ENCODE measurements at regions not wholly inside any gene's neighbourhood (a gene's known extent, or its start where the extent isn't known, plus 50 kb on each side); places are given as distances from the start of the nearest gene placed in this dataset.

GRCh38 chr1:218878369-218878768 lies 295.3 kb upstream of the LYPLAL1 start:
- POLR2A ChIA-PET (ENCODE audit: low non-redundant PET): no interaction called here
- no peak for DNase-seq (ENCODE audit: low spot score)
- TF ChIP-seq CTCF (conservative IDR thresholded peaks at IDR 0.05; ENCODE audit: low read depth): no peak
- CTCF ChIA-PET: interaction anchor here (0.6 kb wide), 2 partner anchors 16 to 414 kb away, joined by 3 read pairs; no protein-coding TSS in a partner anchor
- no peak overlapping the region for H3K27ac ChIP-seq

- no peak for DNase-seq (ENCODE audit: low spot score)
- POLR2A ChIA-PET (ENCODE audit: low non-redundant PET): no interaction called here
- H3K27ac ChIP-seq: no peak overlapping the region
- CTCF ChIA-PET: no interaction called here
- no peak for TF ChIP-seq CTCF (conservative IDR thresholded peaks at IDR 0.05; ENCODE audit: low read depth)
These were observed 293.1 kb upstream of the LYPLAL1 start for GRCh38 chr1:218880484-218881060.

- ChIA-PET CTCF (no interaction called here), POLR2A (ENCODE audit: low non-redundant PET) (no interaction called here)
- no peak overlapping the region for H3K27ac ChIP-seq
- DNase-seq (ENCODE audit: low spot score): no peak
- TF ChIP-seq CTCF (conservative IDR thresholded peaks at IDR 0.05; ENCODE audit: low read depth): no peak
These were observed 291.2 kb upstream of the LYPLAL1 start for GRCh38 chr1:218882454-218882853.

GRCh38 chr1:218886101-218886871 lies 287.4 kb upstream of the LYPLAL1 start:
- POLR2A ChIA-PET (ENCODE audit: low non-redundant PET): no interaction called here
- CTCF ChIA-PET: no interaction called here
- no peak for TF ChIP-seq CTCF (conservative IDR thresholded peaks at IDR 0.05; ENCODE audit: low read depth)
- no peak overlapping the region for H3K27ac ChIP-seq
- no peak for DNase-seq (ENCODE audit: low spot score)

GRCh38 chr1:218887141-218887925 lies 286.3 kb upstream of the LYPLAL1 start:
- no peak for TF ChIP-seq CTCF (conservative IDR thresholded peaks at IDR 0.05; ENCODE audit: low read depth)
- ChIA-PET CTCF (no interaction called here), POLR2A (ENCODE audit: low non-redundant PET) (no interaction called here)
- H3K27ac ChIP-seq: no peak overlapping the region
- DNase-seq (ENCODE audit: low spot score): peak; percentile 61

- no peak for TF ChIP-seq CTCF (conservative IDR thresholded peaks at IDR 0.05; ENCODE audit: low read depth)
- ChIA-PET POLR2A (ENCODE audit: low non-redundant PET) (no interaction called here), CTCF (interaction anchor here (0.6 kb wide), 1 partner anchor 80 kb away, joined by 3 read pairs; no protein-coding TSS in a partner anchor)
- H3K27ac ChIP-seq: no peak overlapping the region
- no peak for DNase-seq (ENCODE audit: low spot score)
These were observed 283.2 kb upstream of the LYPLAL1 start for GRCh38 chr1:218890451-218890850.
